GM21528 (cell line): ENCODE measurements at regions not wholly inside any gene's neighbourhood (a gene's known extent, or its start where the extent isn't known, plus 50 kb on each side); places are given as distances from the start of the nearest gene placed in this dataset.

Experiments
- ATAC-seq: cut with Tn5 transposase; IDR thresholded peaks from one replicate; pipeline ENCODE4 v1.9.1; 2021; ENCODE audit warnings: mild to moderate bottlenecking, moderate library complexity; ENCODE audit not compliant: unreplicated experiment, low FRiP score

- ATAC-seq: no peak
Observed at GRCh38 chr6:165229216-165229615, 80.2 kb downstream of the C6orf118 start.

- ATAC-seq: no peak
Observed at GRCh38 chr6:165227644-165228329, 81.6 kb downstream of the C6orf118 start.

- no peak for ATAC-seq
Observed at GRCh38 chr6:165223736-165224135, 85.7 kb downstream of the C6orf118 start.

GRCh38 chr6:165223101-165223500 lies 86.3 kb downstream of the C6orf118 start:
- no peak for ATAC-seq

- ATAC-seq: no peak
Observed at GRCh38 chr6:165222315-165223025, 86.9 kb downstream of the C6orf118 start.

- ATAC-seq: no peak
Observed at GRCh38 chr6:165220045-165220444, 89.4 kb downstream of the C6orf118 start.

- ATAC-seq: no peak
Observed at GRCh38 chr6:165219629-165220028, 89.8 kb downstream of the C6orf118 start.

GRCh38 chr6:165218829-165219228 lies 90.6 kb downstream of the C6orf118 start:
- no peak for ATAC-seq

GRCh38 chr6:165206798-165207197 lies 102.6 kb downstream of the C6orf118 start:
- ATAC-seq: no peak

- no peak for ATAC-seq
Observed at GRCh38 chr6:165205632-165206031, 103.8 kb downstream of the C6orf118 start.

- no peak for ATAC-seq
Observed at GRCh38 chr6:165204807-165205545, 104.4 kb downstream of the C6orf118 start.

GRCh38 chr6:165200178-165200577 lies 109.2 kb downstream of the C6orf118 start:
- no peak for ATAC-seq

- ATAC-seq: no peak
Observed at GRCh38 chr6:165191461-165191860, 117.9 kb downstream of the C6orf118 start.

- no peak for ATAC-seq
Observed at GRCh38 chr6:165186441-165187205, 122.8 kb downstream of the C6orf118 start.

- no peak for ATAC-seq
Observed at GRCh38 chr6:165186041-165186440, 123.4 kb downstream of the C6orf118 start.

- ATAC-seq: no peak
Observed at GRCh38 chr6:165184192-165184979, 125.0 kb downstream of the C6orf118 start.

GRCh38 chr6:165183496-165184140 lies 125.8 kb downstream of the C6orf118 start:
- ATAC-seq: no peak

- ATAC-seq: no peak
Observed at GRCh38 chr6:165183071-165183470, 126.3 kb downstream of the C6orf118 start.

- ATAC-seq: no peak
Observed at GRCh38 chr6:165181951-165182414, 127.4 kb downstream of the C6orf118 start.
